Activated CD8-positive, alpha-beta T cell treated with anti-CD3 and anti-CD28 coated beads for 36 hours (primary cell): ENCODE measurements at regions not wholly inside any gene's neighbourhood (a gene's known extent, or its start where the extent isn't known, plus 50 kb on each side); places are given as distances from the start of the nearest gene placed in this dataset.
"Not testable (repeated sequence)": the region's sequence is repeated elsewhere in the genome, so short reads cannot be mapped to it uniquely, and the experiment has no call there.

Experiments
- ATAC-seq: fragments of 200-7000 bp; cut with Tn5 transposase; one replicate; pipeline ENCODE4 v1.10.0; 2021; ENCODE audit warnings: mild to moderate bottlenecking, moderate library complexity
- CTCF ChIA-PET: fragments of 350-600 bp; sonication (Branson Sonifier 250); formaldehyde crosslinking; loops from one replicate; lab custom pipeline; 2021; ENCODE audit warnings: antibody characterized with exemption; lab: Charles Lee
- POLR2A ChIA-PET: fragments of 350-600 bp; sonication (Branson Sonifier 250); formaldehyde crosslinking; loops from one replicate; lab custom pipeline; 2021; ENCODE audit warnings: antibody characterized with exemption; lab: Charles Lee
- DNase-seq: peaks from one replicate; pipeline ENCODE4 v3.0.0-alpha.2; 2020
- H3K27ac Mint-ChIP-seq: one replicate; pipeline ENCODE4 v1.8.0; 2021; ENCODE audit warnings: mild to moderate bottlenecking, mixed read lengths
- H3K27me3 Mint-ChIP-seq: one replicate; pipeline ENCODE4 v1.8.0; 2021; ENCODE audit warnings: mixed read lengths
- H3K36me3 Mint-ChIP-seq: one replicate; pipeline ENCODE4 v1.8.0; 2021; ENCODE audit warnings: low read depth, mixed read lengths
- H3K4me1 Mint-ChIP-seq: one replicate; pipeline ENCODE4 v1.8.0; 2021; ENCODE audit warnings: low read depth, mixed read lengths
- H3K4me3 Mint-ChIP-seq: one replicate; pipeline ENCODE4 v1.8.0; 2021; ENCODE audit warnings: mild to moderate bottlenecking, moderate library complexity, mixed read lengths
- H3K9me3 Mint-ChIP-seq: one replicate; pipeline ENCODE4 v1.8.0; 2021; ENCODE audit warnings: mixed read lengths
- CTCF ChIP-seq: fragments of 200-600 bp; IDR thresholded peaks from one replicate; pipeline ENCODE4 v1.8.0; 2022; ENCODE audit warnings: antibody characterized with exemption, mild to moderate bottlenecking
- intact Hi-C: fragments of 100-400 bp; cut with micrococcal nuclease; formaldehyde crosslinking; loops from one replicate; pipeline ENCODE4 v1.10.0; 2022

- Mint-ChIP-seq H3K36me3 (no peaks in the 10 kb centered on the region), H3K4me1 (no peaks in the 10 kb centered on the region), H3K4me3 (no peak overlapping the region), H3K9me3 (no peaks in the 10 kb centered on the region), H3K27me3 (no peaks in the 10 kb centered on the region), H3K27ac (no peak overlapping the region)
- ChIA-PET CTCF (no interaction called here), POLR2A (no interaction called here)
- ATAC-seq (no peak), DNase-seq (no peak)
- intact Hi-C loops: no loop called here
- no peak for TF ChIP-seq CTCF
Observed at GRCh38 chr20:6347916-6348315, 225.1 kb upstream of the FERMT1 start.

GRCh38 chr20:6341491-6341890, 218.7 kb upstream of the FERMT1 start:
- intact Hi-C loops: no loop called here
- CTCF ChIA-PET: no interaction called here
- no peaks in the 10 kb centered on the region for H3K27me3 Mint-ChIP-seq

GRCh38 chr20:6339176-6339575, 216.3 kb upstream of the FERMT1 start:
- H3K4me1 Mint-ChIP-seq: no peaks in the 10 kb centered on the region
- intact Hi-C loops: no loop called here
- H3K9me3 Mint-ChIP-seq: no peaks in the 10 kb centered on the region
- CTCF ChIA-PET: no interaction called here
- DNase-seq: no peak
- H3K27me3 Mint-ChIP-seq: no peaks in the 10 kb centered on the region
- no peak overlapping the region for H3K4me3 Mint-ChIP-seq
- no peak for ATAC-seq
- no peak for TF ChIP-seq CTCF
- no peaks in the 10 kb centered on the region for H3K36me3 Mint-ChIP-seq
- POLR2A ChIA-PET: no interaction called here
- no peak overlapping the region for H3K27ac Mint-ChIP-seq

More at GRCh38 chr20:6341491-6341890, 218.7 kb upstream of the FERMT1 start:
- no peak for ATAC-seq
- DNase-seq: no peak
- Mint-ChIP-seq H3K4me1 (no peaks in the 10 kb centered on the region), H3K4me3 (no peak overlapping the region), H3K9me3 (no peaks in the 10 kb centered on the region), H3K36me3 (no peaks in the 10 kb centered on the region), H3K27ac (no peak overlapping the region)
- no peak for TF ChIP-seq CTCF
- POLR2A ChIA-PET: no interaction called here

- intact Hi-C loops: no loop called here
- H3K27me3 Mint-ChIP-seq: no peaks in the 10 kb centered on the region
- H3K9me3 Mint-ChIP-seq: peaks cover 3% of the 10 kb centered on the region
- no peak overlapping the region for H3K27ac Mint-ChIP-seq
- no peak for DNase-seq
- H3K4me1 Mint-ChIP-seq: no peaks in the 10 kb centered on the region
- CTCF ChIA-PET: no interaction called here
- POLR2A ChIA-PET: no interaction called here
- H3K4me3 Mint-ChIP-seq: no peak overlapping the region
- no peaks in the 10 kb centered on the region for H3K36me3 Mint-ChIP-seq
- no peak for TF ChIP-seq CTCF
- no peak for ATAC-seq
Observed at GRCh38 chr20:6333110-6333509, 210.3 kb upstream of the FERMT1 start.

GRCh38 chr20:6321235-6321634, 198.4 kb upstream of the FERMT1 start:
- ATAC-seq, H3K36me3 Mint-ChIP-seq, CTCF ChIA-PET, DNase-seq, H3K4me3 Mint-ChIP-seq, intact Hi-C loops, H3K27ac Mint-ChIP-seq, H3K27me3 Mint-ChIP-seq, H3K9me3 Mint-ChIP-seq, POLR2A ChIA-PET, H3K4me1 Mint-ChIP-seq: not testable (repeated sequence)
